IMR-90 (cell line): ENCODE measurements at regions not wholly inside any gene's neighbourhood (a gene's known extent, or its start where the extent isn't known, plus 50 kb on each side); places are given as distances from the start of the nearest gene placed in this dataset.

Experiments used
- ATAC-seq: fragments of 200-7000 bp; cut with Tn5 transposase; 2 replicates; pipeline ENCODE4 v1.9.1; 2020; ENCODE audit warnings: low read depth, mild to moderate bottlenecking, moderate library complexity
- BruUV-seq: library from RNA; stranded (reverse); fragments of 400-500 nt; replicated peaks from 2 replicates; lab custom pipeline; 2021; lab: Mats Ljungman, UMichigan
- CTCF ChIA-PET: fragments of 300-600 bp; formaldehyde crosslinking; extraction: SDS; loops from one replicate; lab custom pipeline; 2021; ENCODE audit warnings: antibody characterized with exemption; lab: Yijun Ruan, JAX
- POLR2A ChIA-PET: fragments of 300-600 bp; sonication (Branson Sonifier 250); formaldehyde crosslinking; loops from one replicate; lab custom pipeline; 2022; ENCODE audit warnings: antibody characterized with exemption; ENCODE audit not compliant: unreplicated experiment; lab: Charles Lee
- DNase-seq: peaks from one replicate; pipeline ENCODE4 v3.0.0; 2013
- H2AFZ ChIP-seq: replicated peaks from 2 replicates; pipeline ENCODE3; 2013; ENCODE audit warnings: low read length, mild to moderate bottlenecking; ENCODE audit not compliant: poor library complexity
- H2AK5ac ChIP-seq: 2 replicates; pipeline ENCODE4 v1.6.1; 2013; ENCODE audit warnings: low read depth, low read length, inconsistent platforms
- H2AK9ac ChIP-seq: replicated peaks from 2 replicates; pipeline ENCODE3; 2013; ENCODE audit warnings: mild to moderate bottlenecking, low read depth, low read length, moderate library complexity; ENCODE audit not compliant: poor library complexity
- H2BK120ac ChIP-seq: 2 replicates; pipeline ENCODE4 v1.6.1; 2013; ENCODE audit warnings: low read depth, low read length, inconsistent platforms
- H2BK15ac ChIP-seq: 3 replicates; pipeline ENCODE4 v1.6.1; 2013; ENCODE audit warnings: low read depth, low read length, inconsistent platforms
- H2BK20ac ChIP-seq: 2 replicates; pipeline ENCODE4 v1.6.1; 2013; ENCODE audit warnings: low read depth, mild to moderate bottlenecking, inconsistent platforms, low read length, moderate library complexity
- H2BK5ac ChIP-seq: 2 replicates; pipeline ENCODE4 v1.6.1; 2013; ENCODE audit warnings: mild to moderate bottlenecking, low read depth, low read length, inconsistent platforms; ENCODE audit not compliant: poor library complexity, severe bottlenecking
- H3K14ac ChIP-seq: replicated peaks from 2 replicates; pipeline ENCODE4 v1.6.1; 2013; ENCODE audit warnings: low read depth, low read length, inconsistent platforms
- H3K18ac ChIP-seq: 2 replicates; pipeline ENCODE4 v1.6.1; 2013; ENCODE audit warnings: low read depth, low read length, control low read depth
- H3K23ac ChIP-seq: 2 replicates; pipeline ENCODE4 v1.6.1; 2013; ENCODE audit warnings: low read depth, low read length, inconsistent platforms
- H3K27ac ChIP-seq: 2 replicates; pipeline ENCODE4 v1.5.1; 2013; ENCODE audit warnings: mild to moderate bottlenecking, control low read depth, low read length; ENCODE audit not compliant: insufficient read depth
- H3K27me3 ChIP-seq: 2 replicates; pipeline ENCODE4 v1.6.1; 2013; ENCODE audit warnings: low read length; ENCODE audit not compliant: control insufficient read depth, insufficient read depth
- H3K36me3 ChIP-seq: 2 replicates; pipeline ENCODE4 v1.6.1; 2013; ENCODE audit warnings: low read length, mixed read lengths; ENCODE audit not compliant: control insufficient read depth, insufficient read depth
- H3K4ac ChIP-seq: 2 replicates; pipeline ENCODE4 v1.6.1; 2013; ENCODE audit warnings: low read depth, low read length, inconsistent platforms
- H3K4me1 ChIP-seq: 2 replicates; pipeline ENCODE4 v1.6.1; 2013; ENCODE audit warnings: low read length, mixed read lengths; ENCODE audit not compliant: control insufficient read depth, insufficient read depth
- H3K4me2 ChIP-seq: 2 replicates; pipeline ENCODE4 v1.6.1; 2013; ENCODE audit warnings: low read depth, mild to moderate bottlenecking, control low read depth, low read length, moderate library complexity
- H3K4me3 ChIP-seq: 2 replicates; pipeline ENCODE4 v1.5.1; 2013; ENCODE audit warnings: low read depth, mild to moderate bottlenecking, control low read depth, low read length, moderate library complexity; ENCODE audit not compliant: insufficient read depth
- H3K56ac ChIP-seq: 2 replicates; pipeline ENCODE4 v1.6.1; 2013; ENCODE audit warnings: low read length, inconsistent platforms; ENCODE audit not compliant: insufficient read depth; ENCODE audit errors: extremely low read depth
- H3K79me1 ChIP-seq, 2 experiments: 2 replicates each; pipeline ENCODE4 v1.6.1; 2013; ENCODE audit warnings: low read length in 2 of 2, inconsistent platforms in 1 of 2, low read depth in 1 of 2
- H3K9ac ChIP-seq: 2 replicates; pipeline ENCODE4 v1.6.1; 2013; ENCODE audit warnings: low read depth, low read length, control low read depth
- H3K9me1 ChIP-seq: 2 replicates; pipeline ENCODE4 v1.6.1; 2013; ENCODE audit warnings: low read length, inconsistent platforms; ENCODE audit not compliant: insufficient read depth
- H3K9me3 ChIP-seq: 2 replicates; pipeline ENCODE4 v1.6.1; 2013; ENCODE audit warnings: low read length; ENCODE audit not compliant: control insufficient read depth, insufficient read depth
- H4K20me1 ChIP-seq: 2 replicates; pipeline ENCODE4 v1.6.1; 2013; ENCODE audit warnings: low read length, inconsistent platforms; ENCODE audit not compliant: insufficient read depth
- H4K5ac ChIP-seq: 2 replicates; pipeline ENCODE4 v1.6.1; 2013; ENCODE audit warnings: mild to moderate bottlenecking, low read depth, low read length, control low read depth
- H4K8ac ChIP-seq, 2 experiments: 2 replicates each; pipeline ENCODE4 v1.6.1; 2013; ENCODE audit warnings: low read depth in 2 of 2, low read length in 2 of 2, control low read depth in 1 of 2, inconsistent platforms in 1 of 2
- H4K91ac ChIP-seq: 2 replicates; pipeline ENCODE4 v1.6.1; 2013; ENCODE audit warnings: low read depth, low read length, inconsistent platforms; ENCODE audit not compliant: insufficient read depth
- CEBPB ChIP-seq: IDR thresholded peaks from 2 replicates; pipeline ENCODE4 v1.6.1; 2012; ENCODE audit warnings: low read depth, low read length, improper control_type of control experiment
- CHD1 ChIP-seq: IDR thresholded peaks from 2 replicates; pipeline ENCODE4 v1.6.1; 2012; ENCODE audit warnings: low read depth, low read length, improper control_type of control experiment
- MAFK ChIP-seq: IDR thresholded peaks from 2 replicates; pipeline ENCODE4 v1.6.1; 2012; ENCODE audit warnings: low read depth, low read length, improper control_type of control experiment
- MAZ ChIP-seq: IDR thresholded peaks from 2 replicates; pipeline ENCODE4 v1.6.1; 2012; ENCODE audit warnings: low read depth, mild to moderate bottlenecking, low read length, improper control_type of control experiment, moderate library complexity, borderline replicate concordance
- RAD21 ChIP-seq: IDR thresholded peaks from 2 replicates; pipeline ENCODE4 v1.6.1; 2012; ENCODE audit warnings: low read length, improper control_type of control experiment
- RFX5 ChIP-seq: IDR thresholded peaks from 2 replicates; pipeline ENCODE4 v1.8.0; 2012; ENCODE audit warnings: low read depth, mild to moderate bottlenecking, low read length, moderate library complexity
- SMC3 ChIP-seq: fragments of 150-350 bp; IDR thresholded peaks from 2 replicates; pipeline ENCODE4 v1.6.1; 2016; ENCODE audit warnings: low read depth, mild to moderate bottlenecking, antibody characterized with exemption, low read length, moderate library complexity
- WGBS, 2 experiments: methylation state at CpG; one replicate each; pipeline versions ENCODE4 v1.1.5 to v1.1.7; 2013; ENCODE audit warnings: missing lambda C conversion rate in 2 of 2; ENCODE audit not compliant: insufficient read length in 1 of 2; ENCODE audit errors: extremely low coverage in 2 of 2; 5-methylcytosine and 5-hydroxymethylcytosine counted together
- dilution Hi-C: fragments of 300-500 bp; cut with HindIII; formaldehyde crosslinking; loops from one replicate; pipeline ENCODE4 v1.14.3; 2018; ENCODE audit warnings: low sequenced_read_pairs; ENCODE audit not compliant: unreplicated experiment
- in situ Hi-C: fragments of 300-500 bp; cut with MboI; formaldehyde crosslinking; loops from 3 replicates; pipeline ENCODE4 v1.14.3; 2019; ENCODE audit warnings: low sequenced_read_pairs, inconsistent platforms, mixed read lengths
- intact Hi-C: fragments of 100-400 bp; cut with micrococcal nuclease; formaldehyde crosslinking; loops from 2 replicates; pipeline ENCODE4 v1.10.0; 2022
- TF ChIP-seq, protein P1 (sequence below): fragments of 150-350 bp; IDR thresholded peaks from 2 replicates; pipeline ENCODE4 v1.6.1; 2016; ENCODE audit warnings: low read depth, mild to moderate bottlenecking, low read length, moderate library complexity, borderline replicate concordance
- TF ChIP-seq, protein P2 (sequence below): conservative IDR thresholded peaks from 2 replicates; pipeline ENCODE4 v1.5.1; 2012; ENCODE audit warnings: mild to moderate bottlenecking, low read depth, low read length, improper control_type of control experiment

DNA sequence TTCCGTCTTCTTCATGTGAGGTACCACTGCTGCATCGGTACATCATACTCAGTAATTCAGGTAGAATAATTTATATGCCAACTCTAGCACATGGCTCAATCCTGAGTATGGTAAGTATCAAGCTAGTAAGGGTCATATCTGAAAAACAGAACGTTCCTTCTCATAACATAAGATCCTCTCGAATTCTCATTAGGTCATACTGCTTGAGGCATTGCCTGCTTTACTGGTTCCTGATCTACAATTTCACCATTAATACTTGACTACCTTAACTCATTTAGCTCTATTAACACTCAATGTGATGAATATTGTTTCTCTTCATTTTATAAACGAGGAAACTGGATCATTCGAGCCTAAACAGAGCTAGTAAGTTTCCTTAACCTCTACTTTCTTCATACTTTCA, 871.6 kb downstream of the BRINP3 start:
- Histone ChIP-seq H2BK20ac (no peak overlapping the region), H3K9ac (no peak overlapping the region), H3K4ac (no peak overlapping the region), H3K4me3 (no peak overlapping the region), H3K36me3 (no peaks in the 10 kb centered on the region), H3K4me2 (no peak overlapping the region), H4K91ac (no peak overlapping the region), H4K8ac (no peak overlapping the region), H2BK15ac (no peak overlapping the region), H3K56ac (no peak overlapping the region), H4K20me1 (no peaks in the 10 kb centered on the region), H3K27me3 (no peaks in the 10 kb centered on the region), H3K18ac (no peak overlapping the region), H3K14ac (no peak overlapping the region), H2AK9ac (no peak overlapping the region), H3K79me1 (no peaks in the 10 kb centered on the region), H3K23ac (no peak overlapping the region), H3K9me1 (no peaks in the 10 kb centered on the region), H2AK5ac (no peak overlapping the region), H2BK120ac (no peak overlapping the region), H3K4me1 (no peaks in the 10 kb centered on the region), H4K5ac (no peak overlapping the region), H2BK5ac (no peak overlapping the region), H3K27ac (no peak overlapping the region), H3K9me3 (no peaks in the 10 kb centered on the region), H2AFZ (no peak overlapping the region)
- WGBS, 2 experiments: no CpG with 5 or more reads among the region's 6 CpGs
- POLR2A ChIA-PET: no interaction called here
- CTCF ChIA-PET: no interaction called here
- intact Hi-C loops (no loop called here), dilution Hi-C loops (no loop called here), in situ Hi-C loops (no loop called here)
- ATAC-seq: no peak
- DNase-seq: no peak
- no peak for TF ChIP-seq CHD1
- TF ChIP-seq RAD21: no peak
- no peak for TF ChIP-seq MAZ
- TF ChIP-seq, protein P1, sequence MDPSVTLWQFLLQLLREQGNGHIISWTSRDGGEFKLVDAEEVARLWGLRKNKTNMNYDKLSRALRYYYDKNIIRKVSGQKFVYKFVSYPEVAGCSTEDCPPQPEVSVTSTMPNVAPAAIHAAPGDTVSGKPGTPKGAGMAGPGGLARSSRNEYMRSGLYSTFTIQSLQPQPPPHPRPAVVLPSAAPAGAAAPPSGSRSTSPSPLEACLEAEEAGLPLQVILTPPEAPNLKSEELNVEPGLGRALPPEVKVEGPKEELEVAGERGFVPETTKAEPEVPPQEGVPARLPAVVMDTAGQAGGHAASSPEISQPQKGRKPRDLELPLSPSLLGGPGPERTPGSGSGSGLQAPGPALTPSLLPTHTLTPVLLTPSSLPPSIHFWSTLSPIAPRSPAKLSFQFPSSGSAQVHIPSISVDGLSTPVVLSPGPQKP: no peak
- no peak for TF ChIP-seq MAFK
- TF ChIP-seq RFX5: no peak
- TF ChIP-seq, protein P2, sequence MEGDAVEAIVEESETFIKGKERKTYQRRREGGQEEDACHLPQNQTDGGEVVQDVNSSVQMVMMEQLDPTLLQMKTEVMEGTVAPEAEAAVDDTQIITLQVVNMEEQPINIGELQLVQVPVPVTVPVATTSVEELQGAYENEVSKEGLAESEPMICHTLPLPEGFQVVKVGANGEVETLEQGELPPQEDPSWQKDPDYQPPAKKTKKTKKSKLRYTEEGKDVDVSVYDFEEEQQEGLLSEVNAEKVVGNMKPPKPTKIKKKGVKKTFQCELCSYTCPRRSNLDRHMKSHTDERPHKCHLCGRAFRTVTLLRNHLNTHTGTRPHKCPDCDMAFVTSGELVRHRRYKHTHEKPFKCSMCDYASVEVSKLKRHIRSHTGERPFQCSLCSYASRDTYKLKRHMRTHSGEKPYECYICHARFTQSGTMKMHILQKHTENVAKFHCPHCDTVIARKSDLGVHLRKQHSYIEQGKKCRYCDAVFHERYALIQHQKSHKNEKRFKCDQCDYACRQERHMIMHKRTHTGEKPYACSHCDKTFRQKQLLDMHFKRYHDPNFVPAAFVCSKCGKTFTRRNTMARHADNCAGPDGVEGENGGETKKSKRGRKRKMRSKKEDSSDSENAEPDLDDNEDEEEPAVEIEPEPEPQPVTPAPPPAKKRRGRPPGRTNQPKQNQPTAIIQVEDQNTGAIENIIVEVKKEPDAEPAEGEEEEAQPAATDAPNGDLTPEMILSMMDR: no peak
- TF ChIP-seq CEBPB: no peak
- no peak for TF ChIP-seq SMC3
- BruUV-seq: no TSS peak
